OCI-LY1 (cell line): ENCODE measurements at regions not wholly inside any gene's neighbourhood (a gene's known extent, or its start where the extent isn't known, plus 50 kb on each side); places are given as distances from the start of the nearest gene placed in this dataset.

Source experiments
- H2AFZ ChIP-seq: fragments of 200-600 bp; sonication (generic), shearing (Covaris generic); 2 replicates; pipeline ENCODE4 v1.6.0; 2014; ENCODE audit warnings: antibody characterized with exemption, mild to moderate bottlenecking, low read length
- H3F3A ChIP-seq: fragments of 200-600 bp; sonication (generic), shearing (Covaris generic); 2 replicates; pipeline ENCODE4 v1.6.0; 2014; ENCODE audit warnings: mild to moderate bottlenecking, antibody characterized with exemption, low read length, moderate library complexity; ENCODE audit not compliant: insufficient read depth
- H3K27ac ChIP-seq: fragments of 200-600 bp; sonication (generic); 2 replicates; pipeline ENCODE4 v1.5.1; 2014; ENCODE audit warnings: low read length, mixed run types, mild to moderate bottlenecking, low read depth; ENCODE audit not compliant: poor library complexity, severe bottlenecking
- H3K27me3 ChIP-seq: fragments of 200-600 bp; sonication (generic); 2 replicates; pipeline ENCODE4 v1.6.0; 2014; ENCODE audit warnings: antibody characterized with exemption, mild to moderate bottlenecking, low read length, moderate library complexity; ENCODE audit not compliant: insufficient read depth
- H3K36me3 ChIP-seq: fragments of 200-600 bp; sonication (generic); 2 replicates; pipeline ENCODE4 v1.6.1; 2014; ENCODE audit warnings: mild to moderate bottlenecking, antibody characterized with exemption, low read length, moderate library complexity, mixed read lengths; ENCODE audit not compliant: insufficient read depth
- H3K4me1 ChIP-seq: fragments of 200-600 bp; sonication (generic); 2 replicates; pipeline ENCODE4 v1.5.1; 2014; ENCODE audit warnings: mild to moderate bottlenecking, low read length, moderate library complexity; ENCODE audit not compliant: insufficient read depth, severe bottlenecking
- H3K4me2 ChIP-seq: fragments of 200-600 bp; sonication (generic), shearing (Covaris generic); 2 replicates; pipeline ENCODE4 v1.6.1; 2014; ENCODE audit warnings: low read length
- H3K4me3 ChIP-seq: fragments of 200-600 bp; sonication (generic); 2 replicates; pipeline ENCODE4 v1.5.1; 2014; ENCODE audit warnings: low read length, low read depth, mild to moderate bottlenecking, mixed read lengths; ENCODE audit not compliant: poor library complexity, severe bottlenecking
- H3K79me2 ChIP-seq: fragments of 200-600 bp; shearing (Covaris generic); 2 replicates; pipeline ENCODE4 v1.6.1; 2016; ENCODE audit warnings: mixed run types, low read length, mixed read lengths; ENCODE audit not compliant: insufficient read depth
- H3K9ac ChIP-seq: fragments of 200-600 bp; sonication (generic), shearing (Covaris generic); 2 replicates; pipeline ENCODE4 v1.6.1; 2014; ENCODE audit warnings: mild to moderate bottlenecking, low read length, mixed read lengths
- H3K9me2 ChIP-seq: fragments of 200-600 bp; sonication (generic), shearing (Covaris generic); 2 replicates; pipeline ENCODE4 v1.6.1; 2014; ENCODE audit warnings: low read depth, mild to moderate bottlenecking, low read length, mixed read lengths
- H3K9me3 ChIP-seq: fragments of 200-600 bp; shearing (Covaris generic); 2 replicates; pipeline ENCODE4 v1.6.1; 2014; ENCODE audit warnings: low read length, mixed read lengths
- H4K20me1 ChIP-seq: fragments of 200-600 bp; sonication (generic), shearing (Covaris generic); 2 replicates; pipeline ENCODE4 v1.6.0; 2016; ENCODE audit warnings: mild to moderate bottlenecking, low read length; ENCODE audit not compliant: insufficient read depth
- CTCF ChIP-seq: fragments of 200-600 bp; sonication (generic), shearing (Covaris generic); IDR thresholded peaks from 2 replicates; pipeline ENCODE4 v1.5.1; 2017; ENCODE audit warnings: mild to moderate bottlenecking, antibody characterized with exemption, low read length, moderate library complexity, mixed read lengths
- EZH2 ChIP-seq: fragments of 200-600 bp; sonication (generic), shearing (Covaris generic); IDR thresholded peaks from 2 replicates; pipeline ENCODE4 v1.8.0; 2017; ENCODE audit warnings: borderline replicate concordance, mixed run types, mild to moderate bottlenecking, antibody characterized with exemption, low read length, moderate library complexity, mixed read lengths

GRCh38 chr5:27217155-27217956 lies 179.0 kb upstream of the CDH9 start:
- no peaks in the 10 kb centered on the region for H3K79me2 ChIP-seq

GRCh38 chr5:27216367-27216950 lies 178.1 kb upstream of the CDH9 start:
- Histone ChIP-seq H3K9me2 (no peaks in the 10 kb centered on the region), H3K79me2 (no peaks in the 10 kb centered on the region), H3K4me3 (no peak overlapping the region), H4K20me1 (no peaks in the 10 kb centered on the region), H3K27ac (no peak overlapping the region), H3K4me1 (no peaks in the 10 kb centered on the region), H3K36me3 (no peaks in the 10 kb centered on the region), H3K9me3 (no peaks in the 10 kb centered on the region), H2AFZ (no peak overlapping the region), H3K9ac (no peak overlapping the region), H3F3A (no peaks in the 10 kb centered on the region), H3K4me2 (no peak overlapping the region), H3K27me3 (no peaks in the 10 kb centered on the region)
- TF ChIP-seq EZH2 (no peak), CTCF (no peak)

More at GRCh38 chr5:27217155-27217956, 179.0 kb upstream of the CDH9 start:
- Histone ChIP-seq H3K4me2 (no peak overlapping the region), H3F3A (no peaks in the 10 kb centered on the region), H3K27ac (no peak overlapping the region), H3K36me3 (no peaks in the 10 kb centered on the region), H3K27me3 (no peaks in the 10 kb centered on the region), H3K9ac (no peak overlapping the region), H3K4me1 (no peaks in the 10 kb centered on the region), H3K9me3 (no peaks in the 10 kb centered on the region), H4K20me1 (no peaks in the 10 kb centered on the region), H3K9me2 (no peaks in the 10 kb centered on the region), H3K4me3 (no peak overlapping the region), H2AFZ (no peak overlapping the region)
- TF ChIP-seq EZH2 (no peak), CTCF (no peak)

GRCh38 chr5:27208051-27208450 lies 169.7 kb upstream of the CDH9 start:
- Histone ChIP-seq H3K4me2 (no peak overlapping the region), H3K36me3 (no peaks in the 10 kb centered on the region), H3K27me3 (no peaks in the 10 kb centered on the region), H3K9ac (no peak overlapping the region), H4K20me1 (no peaks in the 10 kb centered on the region), H3K79me2 (no peaks in the 10 kb centered on the region), H2AFZ (no peak overlapping the region), H3K4me1 (no peaks in the 10 kb centered on the region), H3K4me3 (no peak overlapping the region), H3K9me2 (no peaks in the 10 kb centered on the region), H3F3A (no peaks in the 10 kb centered on the region), H3K9me3 (no peaks in the 10 kb centered on the region), H3K27ac (no peak overlapping the region)
- TF ChIP-seq CTCF (no peak), EZH2 (no peak)
